Keratinocyte (primary cell): ENCODE measurements at regions not wholly inside any gene's neighbourhood (a gene's known extent, or its start where the extent isn't known, plus 50 kb on each side); places are given as distances from the start of the nearest gene placed in this dataset.

Experiments
- DNase-seq: peaks from one replicate; pipeline ENCODE4 v3.0.0-alpha.2; 2011; ENCODE audit warnings: low read depth, missing footprints, low spot score
- FAIRE-seq: peaks from 2 replicates; lab custom pipeline; 2011; peaks lifted over from hg19 to GRCh38; lab: Jason Lieb, UNC
- H2AFZ ChIP-seq: 2 replicates; pipeline ENCODE4 v1.6.0; 2012; ENCODE audit warnings: low read length, control low read depth, inconsistent platforms; ENCODE audit not compliant: control insufficient read depth
- H3K27ac ChIP-seq: 2 replicates; pipeline ENCODE4 v1.5.1; 2011; ENCODE audit warnings: low read length; ENCODE audit not compliant: control insufficient read depth, insufficient read depth
- H3K27me3 ChIP-seq: 3 replicates; pipeline ENCODE4 v1.6.0; 2011; ENCODE audit warnings: low read length; ENCODE audit not compliant: control insufficient read depth, insufficient read depth; ENCODE audit errors: extremely low read depth
- H3K36me3 ChIP-seq, 2 experiments: 2 replicates in 1 of 2; 3 replicates in 1 of 2; pipeline ENCODE4 v1.5.1; 2011; ENCODE audit warnings: low read length in 2 of 2, mild to moderate bottlenecking in 1 of 2; ENCODE audit not compliant: control insufficient read depth in 2 of 2, insufficient read depth in 2 of 2; ENCODE audit errors: extremely low read depth in 1 of 2
- H3K4me1 ChIP-seq: 3 replicates; pipeline ENCODE4 v1.5.1; 2011; ENCODE audit warnings: low read length; ENCODE audit not compliant: control insufficient read depth, insufficient read depth; ENCODE audit errors: extremely low read depth
- H3K4me2 ChIP-seq: 3 replicates; pipeline ENCODE4 v1.6.0; 2011; ENCODE audit warnings: low read depth, low read length; ENCODE audit not compliant: control insufficient read depth, insufficient read depth; ENCODE audit errors: extremely low read depth
- H3K4me3 ChIP-seq, 3 experiments: fragments of 200-600 bp in 1 of 3; sonication (generic) in 1 of 3; 2 replicates in 2 of 3; 3 replicates in 1 of 3; pipeline ENCODE4 v1.5.1; 2011 to 2016; ENCODE audit warnings: low read length in 3 of 3, mild to moderate bottlenecking in 3 of 3, control low read depth in 2 of 3, inconsistent platforms in 1 of 3, low read depth in 1 of 3, mixed read lengths in 1 of 3, mixed run types in 1 of 3, moderate library complexity in 1 of 3; ENCODE audit not compliant: control insufficient read depth in 2 of 3, insufficient read depth in 2 of 3; ENCODE audit errors: extremely low read depth in 1 of 3
- H3K79me2 ChIP-seq: 2 replicates; pipeline ENCODE4 v1.6.0; 2012; ENCODE audit warnings: low read length; ENCODE audit not compliant: control insufficient read depth, insufficient read depth
- H3K9ac ChIP-seq: 3 replicates; pipeline ENCODE4 v1.6.0; 2011; ENCODE audit warnings: low read length; ENCODE audit not compliant: control insufficient read depth, insufficient read depth; ENCODE audit errors: extremely low read depth
- H3K9me1 ChIP-seq: 3 replicates; pipeline ENCODE4 v1.6.0; 2011; ENCODE audit warnings: low read length; ENCODE audit not compliant: control insufficient read depth, insufficient read depth; ENCODE audit errors: extremely low read depth
- H3K9me3 ChIP-seq: 2 replicates; pipeline ENCODE4 v1.5.1; 2012; ENCODE audit warnings: low read depth, low read length; ENCODE audit not compliant: control insufficient read depth
- H4K20me1 ChIP-seq: 3 replicates; pipeline ENCODE4 v1.6.0; 2011; ENCODE audit warnings: low read length; ENCODE audit not compliant: control insufficient read depth, insufficient read depth; ENCODE audit errors: extremely low read depth
- CTCF ChIP-seq, 3 experiments: IDR thresholded peaks in 1 of 3; conservative IDR thresholded peaks in 1 of 3; optimal IDR thresholded peaks in 1 of 3; 2 replicates in 2 of 3; 3 replicates in 1 of 3; pipeline versions ENCODE3 to v1.5.1; 2011; ENCODE audit warnings: low read length in 3 of 3, mild to moderate bottlenecking in 3 of 3, moderate library complexity in 2 of 3, control low read depth in 1 of 3, inconsistent platforms in 1 of 3; ENCODE audit not compliant: insufficient read depth in 2 of 3; ENCODE audit errors: extremely low read depth in 1 of 3
- EZH2 ChIP-seq: IDR thresholded peaks from one replicate; pipeline ENCODE4 v1.6.1; 2012; ENCODE audit warnings: inconsistent platforms, mild to moderate bottlenecking, low read length, moderate library complexity
- dilution Hi-C: fragments of 300-500 bp; cut with MboI; formaldehyde crosslinking; loops from one replicate; pipeline ENCODE4 v1.7.0; 2020; ENCODE audit warnings: low sequenced_read_pairs; ENCODE audit not compliant: extremely low pct_ligation_motif_present

DNA sequence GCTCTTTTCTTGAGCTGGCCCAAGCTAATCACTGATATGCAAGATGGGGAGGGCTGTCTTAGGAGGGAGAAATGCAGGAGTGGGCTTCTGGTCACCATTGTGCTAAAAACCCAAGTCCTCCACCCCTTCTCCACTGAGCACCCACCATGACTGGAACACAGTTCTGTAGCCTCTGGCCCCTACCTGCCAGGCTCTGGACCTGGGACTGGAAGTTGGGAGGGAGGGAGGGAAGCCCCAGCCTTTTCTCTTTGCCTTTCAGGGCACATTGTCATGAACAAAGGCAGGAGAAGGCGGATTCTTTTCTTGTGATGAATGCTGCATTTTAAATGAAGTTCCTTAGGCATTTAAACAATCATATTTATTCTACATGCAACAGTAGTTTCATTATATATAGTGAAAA is 559.1 kb upstream of the TRPC7 start:
- Histone ChIP-seq H3K9me1 (no peaks in the 10 kb centered on the region), H3K4me3 (no peak overlapping the region), H3K4me2 (no peak overlapping the region), H3K36me3 (no peaks in the 10 kb centered on the region), H2AFZ (no peak overlapping the region), H3K9ac (no peak overlapping the region), H3K27me3 (no peaks in the 10 kb centered on the region), H3K4me1 (no peaks in the 10 kb centered on the region), H3K27ac (no peak overlapping the region), H4K20me1 (no peaks in the 10 kb centered on the region), H3K9me3 (no peaks in the 10 kb centered on the region), H3K79me2 (no peaks in the 10 kb centered on the region)
- TF ChIP-seq CTCF (optimal IDR thresholded peaks at IDR 0.05 in 1 of 3, IDR thresholded peaks at IDR 0.05 in 1 of 3, conservative IDR thresholded peaks at IDR 0.05 in 1 of 3; ENCODE audit: extremely low read depth in 1 of 3, insufficient read depth in 2 of 3, low read length in 3 of 3) (no peak), EZH2 (no peak)
- FAIRE-seq (no peak), DNase-seq (no peak)
- dilution Hi-C loops, result no loop called here

DNA sequence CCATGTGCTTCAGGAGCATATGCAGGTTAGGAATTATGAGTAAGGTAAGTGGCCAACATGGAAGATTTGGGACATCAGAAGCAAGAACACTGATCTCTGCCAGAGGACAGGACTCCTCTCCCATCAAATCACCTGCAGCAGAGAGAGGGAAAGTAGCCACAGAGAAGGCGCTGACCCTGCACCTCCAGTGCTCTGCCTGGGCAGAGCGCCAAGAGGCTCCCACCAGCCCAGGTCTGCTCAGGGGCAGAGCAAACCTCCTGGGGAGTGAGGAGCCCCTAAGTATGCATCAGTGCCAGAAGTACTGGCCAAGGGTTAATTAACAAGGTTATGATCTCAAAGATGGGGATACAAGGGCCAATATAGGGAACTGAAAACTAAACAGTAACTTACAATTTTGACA is 545.3 kb upstream of the TRPC7 start:
- no peak overlapping the region for H2AFZ ChIP-seq

More for the DNA sequence above, 545.3 kb upstream of the TRPC7 start:
- Histone ChIP-seq H3K9ac (no peak overlapping the region), H3K36me3 (no peaks in the 10 kb centered on the region), H3K27ac (no peak overlapping the region), H4K20me1 (no peaks in the 10 kb centered on the region), H3K27me3 (no peaks in the 10 kb centered on the region), H3K4me1 (no peaks in the 10 kb centered on the region), H3K9me3 (no peaks in the 10 kb centered on the region), H3K4me3 (no peak overlapping the region), H3K4me2 (no peak overlapping the region), H3K9me1 (no peaks in the 10 kb centered on the region), H3K79me2 (no peaks in the 10 kb centered on the region)
- dilution Hi-C loops, result no loop called here
- DNase-seq, result no peak
- no peak for TF ChIP-seq EZH2
- no peak for TF ChIP-seq CTCF (optimal IDR thresholded peaks at IDR 0.05 in 1 of 3, IDR thresholded peaks at IDR 0.05 in 1 of 3, conservative IDR thresholded peaks at IDR 0.05 in 1 of 3; ENCODE audit: extremely low read depth in 1 of 3, insufficient read depth in 2 of 3, low read length in 3 of 3)
- FAIRE-seq, result no peak
